HG03139 (cell line): ENCODE measurements at regions not wholly inside any gene's neighbourhood (a gene's known extent, or its start where the extent isn't known, plus 50 kb on each side); places are given as distances from the start of the nearest gene placed in this dataset.

ENCODE experiments used
- ATAC-seq: cut with Tn5 transposase; IDR thresholded peaks from one replicate; pipeline ENCODE4 v1.9.1; 2021; ENCODE audit not compliant: unreplicated experiment

GRCh38 chr16:80023865-80024264 is 423.3 kb upstream of the MAF start:
- no peak for ATAC-seq

- ATAC-seq: no peak
Measured at GRCh38 chr16:80019395-80019794, 418.9 kb upstream of the MAF start.

DNA sequence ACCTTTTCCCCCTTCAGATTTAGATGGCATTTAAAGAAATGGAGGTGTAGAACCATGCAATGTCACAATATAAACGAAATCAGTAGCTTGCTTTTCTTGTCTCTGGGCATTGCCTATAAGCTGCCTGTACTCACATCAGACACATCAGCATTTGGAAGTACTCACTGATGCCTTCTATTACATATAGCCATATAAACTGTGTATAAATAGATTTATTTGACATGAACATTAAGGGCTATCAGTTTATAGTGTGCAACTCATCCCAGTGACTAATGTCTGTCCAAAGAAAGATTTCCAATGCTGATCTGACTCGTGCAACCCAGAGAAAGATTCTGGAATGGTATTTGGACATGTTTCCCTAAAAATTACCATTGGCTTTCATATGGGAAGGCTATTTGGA is 417.9 kb upstream of the MAF start:
- ATAC-seq: no peak

- ATAC-seq: no peak
Measured at GRCh38 chr16:80016731-80017326, 416.3 kb upstream of the MAF start.

GRCh38 chr16:80015566-80015965 is 415.0 kb upstream of the MAF start:
- no peak for ATAC-seq

- ATAC-seq: no peak
Measured at GRCh38 chr16:80014241-80014939, 413.9 kb upstream of the MAF start.

DNA sequence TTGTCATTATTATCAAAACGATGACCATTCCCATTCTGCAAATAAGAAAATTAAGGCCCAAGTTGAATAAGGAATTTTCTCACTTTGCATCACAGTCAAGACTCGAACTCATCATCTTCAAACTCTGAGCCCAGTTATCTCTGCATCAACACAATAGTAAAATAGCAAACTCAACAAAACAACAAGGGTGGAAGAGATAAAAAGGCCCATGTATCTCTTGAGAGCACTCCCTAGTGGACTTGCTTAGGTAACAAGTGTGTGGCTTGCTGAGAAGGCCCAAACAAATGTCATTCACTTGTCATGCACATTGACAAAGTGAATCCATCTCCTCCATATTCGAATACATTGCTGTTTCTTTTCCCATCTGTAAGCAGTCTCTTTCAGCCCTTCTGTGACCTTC is 412.0 kb upstream of the MAF start:
- ATAC-seq: no peak

- no peak for ATAC-seq
Measured at GRCh38 chr16:80009971-80010659, 409.6 kb upstream of the MAF start.

GRCh38 chr16:80008857-80009256 is 408.3 kb upstream of the MAF start:
- no peak for ATAC-seq

DNA sequence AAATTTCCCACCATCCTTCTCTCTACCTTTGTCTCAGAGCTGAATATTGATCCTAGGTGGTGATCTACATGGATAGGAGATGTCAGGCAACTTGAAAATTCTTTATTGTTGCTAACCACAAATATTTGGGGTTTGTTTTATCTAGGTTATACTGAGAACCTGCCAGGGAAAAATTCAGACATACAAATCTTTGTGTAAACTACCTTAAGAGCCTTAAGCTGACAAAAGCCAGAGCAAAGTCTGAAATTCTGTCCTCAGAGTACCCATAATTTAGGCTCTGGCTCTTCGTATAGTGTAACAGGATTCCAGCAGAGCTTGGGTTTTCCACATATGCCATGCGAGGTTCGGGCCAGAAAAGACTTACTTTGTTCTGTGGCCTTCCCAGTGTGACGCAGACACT is 406.7 kb upstream of the MAF start:
- no peak for ATAC-seq

- no peak for ATAC-seq
Measured at GRCh38 chr16:80006241-80007215, 406.0 kb upstream of the MAF start.

GRCh38 chr16:80004113-80004512 is 403.6 kb upstream of the MAF start:
- no peak for ATAC-seq

DNA sequence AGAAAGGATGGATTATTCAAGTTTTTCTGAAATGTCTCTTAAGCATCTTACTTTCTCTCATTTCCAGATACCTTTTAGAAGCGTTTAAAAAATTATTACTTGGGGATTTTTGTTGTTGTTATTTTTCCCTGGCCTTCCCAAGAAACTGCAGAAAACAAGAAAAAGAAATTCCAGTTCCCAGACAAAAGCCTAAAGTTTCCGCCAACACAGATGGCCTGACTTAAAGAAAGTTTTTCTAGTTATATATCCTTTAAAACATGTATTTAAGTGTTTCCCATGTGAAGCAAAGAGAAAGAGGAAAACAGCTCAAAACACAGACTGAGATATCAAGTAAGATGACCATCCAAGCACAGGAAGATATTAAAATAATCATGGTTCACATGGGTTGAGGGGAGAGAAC is 401.7 kb upstream of the MAF start:
- no peak for ATAC-seq

GRCh38 chr16:79998143-79998542 is 397.6 kb upstream of the MAF start:
- no peak for ATAC-seq

DNA sequence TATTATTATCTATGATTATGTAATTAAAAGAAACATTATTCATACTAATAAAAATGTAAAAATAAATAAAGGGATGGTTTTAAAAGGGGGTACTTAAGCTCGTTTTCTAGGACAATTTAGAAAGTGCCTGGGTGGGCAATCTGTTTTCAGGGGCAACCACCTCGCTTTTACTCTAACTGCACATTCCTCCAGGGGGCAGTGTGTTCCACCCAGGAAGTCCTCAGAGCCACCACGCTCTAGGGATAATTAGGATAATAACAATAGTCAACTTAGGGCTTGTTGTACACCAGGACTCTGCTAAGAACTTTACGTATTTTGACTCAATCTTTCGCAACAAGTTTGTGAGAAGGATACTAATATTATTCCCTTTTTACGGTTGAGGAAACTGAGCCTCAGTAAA is 396.7 kb upstream of the MAF start:
- ATAC-seq: no peak

DNA sequence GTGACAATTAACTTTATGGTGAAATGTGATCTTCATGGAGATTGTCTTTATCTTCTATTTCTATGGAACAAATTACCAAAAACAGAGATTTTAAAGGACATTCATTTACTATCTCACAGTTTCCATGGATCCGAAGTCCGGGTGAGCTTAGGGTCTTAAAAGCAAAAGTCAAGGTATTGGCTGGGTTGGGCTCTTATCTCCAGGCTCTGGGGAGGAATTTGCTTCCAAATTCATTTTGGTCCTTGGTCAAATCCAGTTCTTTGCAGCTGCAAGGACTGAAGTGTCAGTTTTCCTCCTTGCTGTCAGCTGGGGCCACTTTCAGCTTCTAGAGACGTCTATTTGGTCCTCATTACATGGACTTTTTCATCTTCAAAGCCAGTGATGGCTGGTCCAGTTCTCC is 395.8 kb upstream of the MAF start:
- ATAC-seq: no peak

DNA sequence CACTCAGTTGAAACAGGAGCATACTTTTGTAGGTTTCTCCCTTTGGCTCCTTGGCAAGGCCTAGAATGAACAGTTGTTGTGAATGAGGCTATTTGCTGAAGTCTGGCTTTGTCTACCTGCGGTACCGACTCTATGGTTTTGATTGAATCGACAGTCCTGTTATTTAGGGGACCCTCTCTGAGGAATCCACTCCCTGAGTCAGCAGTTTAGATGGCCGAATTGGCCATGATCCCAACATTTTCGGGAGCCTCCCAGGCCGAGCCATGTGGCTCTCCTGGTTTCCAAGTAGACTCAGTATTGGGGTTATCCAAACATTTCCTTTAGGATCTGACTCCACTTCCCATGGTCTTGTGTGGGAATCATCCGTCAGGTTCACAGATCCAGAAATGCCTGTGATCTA is 394.8 kb upstream of the MAF start:
- no peak for ATAC-seq

DNA sequence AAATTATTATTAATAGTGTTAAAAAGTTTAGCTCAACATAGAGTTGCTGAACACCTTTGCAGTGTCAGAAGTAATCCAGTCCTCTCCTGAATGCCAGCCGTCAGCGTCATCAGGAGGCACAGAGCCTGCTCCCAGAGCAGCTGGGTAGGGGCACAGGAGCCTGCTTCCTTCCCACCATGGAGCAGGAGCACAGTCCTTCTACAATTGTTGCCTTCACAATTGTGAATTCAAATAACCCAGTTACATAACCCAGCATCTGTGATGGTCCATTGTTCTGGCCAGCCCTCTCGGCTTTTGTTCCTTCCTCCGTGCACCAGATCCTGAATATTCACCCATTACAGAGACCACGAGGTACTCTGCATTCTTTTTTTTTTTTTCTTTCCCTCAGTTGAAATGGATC is 393.9 kb upstream of the MAF start:
- ATAC-seq: no peak

- no peak for ATAC-seq
Measured at GRCh38 chr16:79993629-79994209, 393.2 kb upstream of the MAF start.

- no peak for ATAC-seq
Measured at GRCh38 chr16:79991969-79992368, 391.4 kb upstream of the MAF start.

DNA sequence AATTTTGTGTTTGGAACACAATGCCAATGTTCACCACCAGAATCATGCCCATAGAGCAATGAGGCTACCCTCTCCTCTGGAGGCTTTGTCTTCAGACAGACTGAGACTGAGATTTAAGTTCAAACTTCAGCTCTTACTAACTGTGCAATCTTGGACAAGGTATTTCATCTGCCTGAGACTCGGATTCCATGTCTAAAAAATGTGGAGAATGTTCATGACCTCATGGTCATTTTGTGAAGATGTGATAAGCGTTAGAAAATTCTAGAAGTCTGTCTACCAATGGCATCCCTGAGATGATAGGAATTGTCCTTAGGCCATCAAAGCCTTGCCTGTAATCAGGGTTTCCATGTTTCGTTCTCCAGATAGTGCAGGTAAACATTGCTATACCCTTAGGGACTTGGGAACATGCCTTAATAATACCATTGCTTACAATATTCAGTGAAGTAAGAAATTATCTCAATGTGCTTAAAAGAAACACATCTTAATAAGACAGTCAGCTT is 388.2 kb upstream of the MAF start:
- ATAC-seq: no peak
